ENCODE measurements at regions not wholly inside any gene's neighbourhood (a gene's known extent, or its start where the extent isn't known, plus 50 kb on each side); places are given as distances from the start of the nearest gene placed in this dataset.

- no peaks in the 10 kb centered on the region for H3F3A ChIP-seq (replicated peaks; ENCODE audit: insufficient read depth)
- H3K79me2 ChIP-seq (ENCODE audit: insufficient read depth), result no peaks in the 10 kb centered on the region
- 2% methylated on average over 2 of the region's 2 CpGs for WGBS (ENCODE audit: low lambda C conversion rate)
- no peak overlapping the region for H2AFZ ChIP-seq (ENCODE audit: low read depth)
- no peaks in the 10 kb centered on the region for H4K20me1 ChIP-seq (ENCODE audit: insufficient read depth)
- peak overlapping the region in 1 of 2 experiments; percentile 62; a peak in 2 of 4 replicates for H3K27ac ChIP-seq (ENCODE audit: low read depth in 2 of 2, low read length in 1 of 2)
- no peaks in the 10 kb centered on the region for H3K36me3 ChIP-seq (replicated peaks in 1 of 2; ENCODE audit: control insufficient read depth in 1 of 2, insufficient read depth in 2 of 2, low read length in 1 of 2)
- no peak overlapping the region for H3K4me2 ChIP-seq
- no peak overlapping the region for H3K4me3 ChIP-seq (ENCODE audit: low read depth in 2 of 2, low read length in 1 of 2)
- H3K27me3 ChIP-seq (ENCODE audit: insufficient read depth), result no peaks in the 10 kb centered on the region
- ChIA-PET CTCF (interaction anchor here (1.3 kb wide), 1 partner anchor 16 kb away, joined by 3 read pairs; no protein-coding TSS in a partner anchor), POLR2A (no interaction called here)
- no peak overlapping the region for H3K9ac ChIP-seq
- TF ChIP-seq EP300 (IDR thresholded peaks at IDR 0.05; ENCODE audit: borderline replicate concordance in 1 of 2, low read depth in 1 of 2, low read length in 1 of 2), result peak in 1 of 2 experiments; percentile 64; a peak in 2 of 4 replicates
- TF ChIP-seq IRF3 (IDR thresholded peaks at IDR 0.05; ENCODE audit: low read depth, low read length), result no peak
- no peak for TF ChIP-seq REST (IDR thresholded peaks at IDR 0.05; ENCODE audit: low read depth, low read length)
- TF ChIP-seq SMC3 (IDR thresholded peaks at IDR 0.05; ENCODE audit: low read depth, low read length), result no peak
- TF ChIP-seq NFIC (IDR thresholded peaks at IDR 0.05; ENCODE audit: borderline replicate concordance), result no peak
- TF ChIP-seq YY1 (IDR thresholded peaks at IDR 0.05; ENCODE audit: low read depth), result no peak
- no peak for TF ChIP-seq RFX5 (IDR thresholded peaks at IDR 0.05; ENCODE audit: low read length)
- TF ChIP-seq RCOR1 (IDR thresholded peaks at IDR 0.05; ENCODE audit: low read length), result peak; percentile 34; the same call in 1 of the 2 replicates
- TF ChIP-seq CHD2 (IDR thresholded peaks at IDR 0.05; ENCODE audit: low read length, partially characterized antibody), result no peak
- no peak for TF ChIP-seq TCF12 (IDR thresholded peaks at IDR 0.05)
- TF ChIP-seq POLR2AphosphoS5 (IDR thresholded peaks at IDR 0.05; ENCODE audit: low read depth, low read length), result no peak
- TF ChIP-seq SIN3A (IDR thresholded peaks at IDR 0.05; ENCODE audit: borderline replicate concordance, low read depth, low read length), result no peak
- no peak for TF ChIP-seq RXRA (IDR thresholded peaks at IDR 0.05; ENCODE audit: borderline replicate concordance, low read depth)
- no peak for TF ChIP-seq MXI1 (IDR thresholded peaks at IDR 0.05; ENCODE audit: low read depth, low read length)
- TF ChIP-seq GATA2 (CRISPR knock-in tag; IDR thresholded peaks at IDR 0.05), result no peak
- peaks cover 2 to 3% of the 10 kb centered on the region in 2 experiments; a peak in 3 of 4 replicates for H3K4me1 ChIP-seq (ENCODE audit: control insufficient read depth in 1 of 2, insufficient read depth in 2 of 2, low read depth in 1 of 2, low read length in 1 of 2)
- no peaks in the 10 kb centered on the region for H3K9me3 ChIP-seq
- DNase-seq, result peak; percentile 14
- no peaks in the 10 kb centered on the region for H3K9me2 ChIP-seq
Measured at GRCh38 chr2:75982719-75983118, 272.0 kb upstream of the GCFC2 start.
